Caco-2 (cell line): ENCODE measurements at regions not wholly inside any gene's neighbourhood (a gene's known extent, or its start where the extent isn't known, plus 50 kb on each side); places are given as distances from the start of the nearest gene placed in this dataset.

Experiments
- BruUV-seq: library from RNA; stranded (reverse); fragments of 400-500 nt; replicated peaks from 2 replicates; lab custom pipeline; 2021; lab: Mats Ljungman, UMichigan
- CTCF ChIA-PET: fragments of 300-600 bp; sonication (Branson Sonifier 250); formaldehyde crosslinking; loops from one replicate; lab custom pipeline; 2022; ENCODE audit warnings: antibody characterized with exemption; lab: Charles Lee
- POLR2A ChIA-PET: fragments of 300-600 bp; sonication (Branson Sonifier 250); formaldehyde crosslinking; loops from one replicate; lab custom pipeline; 2022; ENCODE audit warnings: antibody characterized with exemption; lab: Charles Lee
- DNase-seq, 2 experiments: peaks; one replicate each; pipeline versions ENCODE4 v3.0.0 to v3.0.0-alpha.2; 2020 to 2022
- H3K27me3 ChIP-seq: replicated peaks from 2 replicates; pipeline ENCODE4 v1.6.0; 2011; ENCODE audit warnings: low read length; ENCODE audit not compliant: control insufficient read depth, insufficient read depth
- H3K36me3 ChIP-seq: 2 replicates; pipeline ENCODE4 v1.5.1; 2011; ENCODE audit warnings: low read length; ENCODE audit not compliant: control insufficient read depth, insufficient read depth
- H3K4me1 ChIP-seq: fragments of 250-450 bp; sonication (Bioruptor Pico); 2 replicates; pipeline ENCODE4 v1.5.1; 2020; ENCODE audit warnings: mild to moderate bottlenecking
- H3K4me3 ChIP-seq: 2 replicates; pipeline ENCODE4 v1.5.1; 2011; ENCODE audit warnings: low read depth, mild to moderate bottlenecking, control low read depth, low read length
- H3K9me3 ChIP-seq: fragments of 250-450 bp; sonication (Bioruptor Pico); 2 replicates; pipeline ENCODE4 v1.5.1; 2020; ENCODE audit warnings: mild to moderate bottlenecking, moderate library complexity
- H3K27ac Mint-ChIP-seq: one replicate; pipeline ENCODE4 v1.8.0; 2022; ENCODE audit warnings: mixed read lengths; ENCODE audit not compliant: unreplicated experiment
- H3K27me3 Mint-ChIP-seq: one replicate; pipeline ENCODE4 v1.8.0; 2022; ENCODE audit warnings: mixed read lengths; ENCODE audit not compliant: insufficient read depth, unreplicated experiment
- H3K36me3 Mint-ChIP-seq: one replicate; pipeline ENCODE4 v1.8.0; 2022; ENCODE audit warnings: mild to moderate bottlenecking, mixed read lengths; ENCODE audit not compliant: insufficient read depth, unreplicated experiment
- H3K4me1 Mint-ChIP-seq: one replicate; pipeline ENCODE4 v1.8.0; 2022; ENCODE audit warnings: low read depth, mixed read lengths; ENCODE audit not compliant: unreplicated experiment
- H3K4me3 Mint-ChIP-seq: one replicate; pipeline ENCODE4 v1.8.0; 2022; ENCODE audit warnings: mild to moderate bottlenecking, moderate library complexity, mixed read lengths; ENCODE audit not compliant: unreplicated experiment
- H3K9me3 Mint-ChIP-seq: one replicate; pipeline ENCODE4 v1.8.0; 2022; ENCODE audit warnings: mixed read lengths; ENCODE audit not compliant: unreplicated experiment
- intact Hi-C: fragments of 100-400 bp; cut with micrococcal nuclease; formaldehyde crosslinking; loops from one replicate; pipeline ENCODE4 v1.10.0; 2022; ENCODE audit not compliant: unreplicated experiment
- TF ChIP-seq, protein P1 (sequence below), 2 experiments: fragments of 200-600 bp in 1 of 2; IDR thresholded peaks; 1 replicate in 1 of 2; 2 replicates in 1 of 2; pipeline versions ENCODE4 v1.5.1 to v1.8.0; 2011 to 2022; ENCODE audit warnings: antibody characterized with exemption in 1 of 2, control low read depth in 1 of 2, inconsistent platforms in 1 of 2, low read depth in 1 of 2, low read length in 1 of 2, mild to moderate bottlenecking in 1 of 2, moderate library complexity in 1 of 2; ENCODE audit not compliant: insufficient read depth in 1 of 2, severe bottlenecking in 1 of 2, unreplicated experiment in 1 of 2

DNA sequence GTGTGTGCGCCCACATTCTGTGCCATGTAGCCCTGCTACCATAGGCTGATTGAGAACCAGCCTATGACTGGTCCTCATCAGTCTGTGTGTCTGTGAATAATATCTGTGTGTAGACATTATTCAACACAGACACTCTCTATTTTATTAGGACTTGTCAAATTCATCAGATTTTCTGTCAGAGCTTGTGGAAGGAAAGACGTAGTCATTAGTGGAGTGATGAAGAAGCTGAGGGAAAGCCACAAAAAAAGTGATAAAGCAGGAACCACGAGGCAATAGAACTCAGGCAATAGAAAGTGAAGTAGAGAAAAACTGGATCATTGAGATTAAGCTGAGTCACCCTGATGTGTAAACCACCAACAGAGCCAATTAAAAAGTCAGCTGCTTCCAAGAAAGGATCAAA, 122.2 kb upstream of the MARCKS start:
- no peaks in the 10 kb centered on the region for H3K36me3 Mint-ChIP-seq
- Histone ChIP-seq H3K27me3 (no peaks in the 10 kb centered on the region), H3K9me3 (no peaks in the 10 kb centered on the region), H3K36me3 (no peaks in the 10 kb centered on the region), H3K4me1 (no peaks in the 10 kb centered on the region), H3K4me3 (no peak overlapping the region)
- peaks cover 12% of the 10 kb centered on the region for H3K4me1 Mint-ChIP-seq
- no peak overlapping the region for H3K4me3 Mint-ChIP-seq
- BruUV-seq = no TSS peak
- H3K27ac Mint-ChIP-seq = no peak overlapping the region
- H3K27me3 Mint-ChIP-seq = no peaks in the 10 kb centered on the region
- intact Hi-C loops = no loop called here
- H3K9me3 Mint-ChIP-seq = no peaks in the 10 kb centered on the region
- POLR2A ChIA-PET = no interaction called here
- no peak for DNase-seq
- CTCF ChIA-PET = no interaction called here
- TF ChIP-seq, protein P1, sequence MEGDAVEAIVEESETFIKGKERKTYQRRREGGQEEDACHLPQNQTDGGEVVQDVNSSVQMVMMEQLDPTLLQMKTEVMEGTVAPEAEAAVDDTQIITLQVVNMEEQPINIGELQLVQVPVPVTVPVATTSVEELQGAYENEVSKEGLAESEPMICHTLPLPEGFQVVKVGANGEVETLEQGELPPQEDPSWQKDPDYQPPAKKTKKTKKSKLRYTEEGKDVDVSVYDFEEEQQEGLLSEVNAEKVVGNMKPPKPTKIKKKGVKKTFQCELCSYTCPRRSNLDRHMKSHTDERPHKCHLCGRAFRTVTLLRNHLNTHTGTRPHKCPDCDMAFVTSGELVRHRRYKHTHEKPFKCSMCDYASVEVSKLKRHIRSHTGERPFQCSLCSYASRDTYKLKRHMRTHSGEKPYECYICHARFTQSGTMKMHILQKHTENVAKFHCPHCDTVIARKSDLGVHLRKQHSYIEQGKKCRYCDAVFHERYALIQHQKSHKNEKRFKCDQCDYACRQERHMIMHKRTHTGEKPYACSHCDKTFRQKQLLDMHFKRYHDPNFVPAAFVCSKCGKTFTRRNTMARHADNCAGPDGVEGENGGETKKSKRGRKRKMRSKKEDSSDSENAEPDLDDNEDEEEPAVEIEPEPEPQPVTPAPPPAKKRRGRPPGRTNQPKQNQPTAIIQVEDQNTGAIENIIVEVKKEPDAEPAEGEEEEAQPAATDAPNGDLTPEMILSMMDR (IDR thresholded peaks at IDR 0.05; ENCODE audit: insufficient read depth in 1 of 2, low read depth in 1 of 2, low read length in 1 of 2, severe bottlenecking in 1 of 2, unreplicated experiment in 1 of 2) = no peak

DNA sequence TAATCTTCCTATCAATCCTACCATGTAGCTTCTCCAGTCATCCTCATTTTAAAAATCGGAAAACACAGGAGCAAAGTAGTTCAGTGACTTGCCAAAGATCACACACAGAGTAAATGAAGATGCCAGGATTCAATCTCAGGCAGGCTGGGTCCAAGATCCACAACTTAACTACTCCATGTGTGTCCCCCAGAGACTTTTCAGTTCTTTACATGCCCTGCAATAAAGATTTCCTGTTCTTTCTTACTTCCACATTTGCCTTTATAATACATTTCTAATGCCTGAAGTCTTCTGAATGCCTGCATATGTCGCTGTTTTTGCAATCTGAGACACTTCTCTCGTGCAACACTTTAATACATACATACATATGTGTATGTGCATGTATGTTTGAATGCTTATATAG, 121.7 kb upstream of the MARCKS start:
- Mint-ChIP-seq H3K36me3 (no peaks in the 10 kb centered on the region), H3K4me1 (peaks cover 12% of the 10 kb centered on the region), H3K27me3 (no peaks in the 10 kb centered on the region), H3K9me3 (no peaks in the 10 kb centered on the region), H3K4me3 (no peak overlapping the region), H3K27ac (no peak overlapping the region)
- no TSS peak for BruUV-seq
- no peaks in the 10 kb centered on the region for H3K4me1 ChIP-seq
- H3K36me3 ChIP-seq = no peaks in the 10 kb centered on the region
- DNase-seq = no peak
- H3K27me3 ChIP-seq = no peaks in the 10 kb centered on the region
- no peak overlapping the region for H3K4me3 ChIP-seq
- TF ChIP-seq, protein P1 (IDR thresholded peaks at IDR 0.05; ENCODE audit: insufficient read depth in 1 of 2, low read depth in 1 of 2, low read length in 1 of 2, severe bottlenecking in 1 of 2, unreplicated experiment in 1 of 2) = no peak
- no peaks in the 10 kb centered on the region for H3K9me3 ChIP-seq
- CTCF ChIA-PET = no interaction called here
- POLR2A ChIA-PET = no interaction called here
- intact Hi-C loops = no loop called here

DNA sequence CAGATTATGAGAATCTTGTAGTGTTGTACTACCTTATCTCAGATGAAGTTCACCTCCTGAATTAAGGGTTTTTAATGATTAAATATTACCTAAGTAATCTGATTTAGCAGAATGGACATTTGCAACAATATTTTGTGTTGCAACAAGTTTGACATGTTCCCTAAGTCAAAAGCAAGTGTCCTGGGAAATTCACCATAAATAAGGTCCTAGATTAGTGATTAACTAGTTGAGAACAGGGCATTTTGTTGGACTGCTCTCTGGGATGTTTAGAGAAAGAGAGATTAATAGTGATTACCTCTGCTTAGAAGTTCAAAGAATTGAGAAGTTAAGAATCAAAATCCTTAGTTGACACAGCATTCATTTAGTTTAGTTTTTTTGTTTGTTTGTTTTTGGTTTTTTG, 120.2 kb upstream of the MARCKS start:
- Histone ChIP-seq H3K36me3 (no peaks in the 10 kb centered on the region), H3K9me3 (no peaks in the 10 kb centered on the region), H3K27me3 (no peaks in the 10 kb centered on the region), H3K4me3 (no peak overlapping the region), H3K4me1 (no peaks in the 10 kb centered on the region)
- TF ChIP-seq, protein P1 (IDR thresholded peaks at IDR 0.05; ENCODE audit: insufficient read depth in 1 of 2, low read depth in 1 of 2, low read length in 1 of 2, severe bottlenecking in 1 of 2, unreplicated experiment in 1 of 2) = no peak
- ChIA-PET CTCF (no interaction called here), POLR2A (no interaction called here)
- no peaks in the 10 kb centered on the region for H3K36me3 Mint-ChIP-seq
- intact Hi-C loops = no loop called here
- H3K9me3 Mint-ChIP-seq = no peaks in the 10 kb centered on the region
- no TSS peak for BruUV-seq
- DNase-seq = no peak
- no peak overlapping the region for H3K4me3 Mint-ChIP-seq
- no peaks in the 10 kb centered on the region for H3K27me3 Mint-ChIP-seq
- peaks cover 12% of the 10 kb centered on the region for H3K4me1 Mint-ChIP-seq
- H3K27ac Mint-ChIP-seq = no peak overlapping the region
